OCI-LY1 (cell line): ENCODE measurements at regions not wholly inside any gene's neighbourhood (a gene's known extent, or its start where the extent isn't known, plus 50 kb on each side); places are given as distances from the start of the nearest gene placed in this dataset.

Experiments
- CTCF ChIP-seq: fragments of 200-600 bp; sonication (generic), shearing (Covaris generic); IDR thresholded peaks from 2 replicates; pipeline ENCODE4 v1.5.1; 2017; ENCODE audit warnings: mild to moderate bottlenecking, antibody characterized with exemption, low read length, moderate library complexity, mixed read lengths
- EZH2 ChIP-seq: fragments of 200-600 bp; sonication (generic), shearing (Covaris generic); IDR thresholded peaks from 2 replicates; pipeline ENCODE4 v1.8.0; 2017; ENCODE audit warnings: borderline replicate concordance, mixed run types, mild to moderate bottlenecking, antibody characterized with exemption, low read length, moderate library complexity, mixed read lengths

- TF ChIP-seq CTCF, result no peak
- TF ChIP-seq EZH2, result no peak
Measured at GRCh38 chr16:85560932-85561247, 52.2 kb upstream of the GSE1 start.
